ENCODE measurements at regions not wholly inside any gene's neighbourhood (a gene's known extent, or its start where the extent isn't known, plus 50 kb on each side); places are given as distances from the start of the nearest gene placed in this dataset.

DNA sequence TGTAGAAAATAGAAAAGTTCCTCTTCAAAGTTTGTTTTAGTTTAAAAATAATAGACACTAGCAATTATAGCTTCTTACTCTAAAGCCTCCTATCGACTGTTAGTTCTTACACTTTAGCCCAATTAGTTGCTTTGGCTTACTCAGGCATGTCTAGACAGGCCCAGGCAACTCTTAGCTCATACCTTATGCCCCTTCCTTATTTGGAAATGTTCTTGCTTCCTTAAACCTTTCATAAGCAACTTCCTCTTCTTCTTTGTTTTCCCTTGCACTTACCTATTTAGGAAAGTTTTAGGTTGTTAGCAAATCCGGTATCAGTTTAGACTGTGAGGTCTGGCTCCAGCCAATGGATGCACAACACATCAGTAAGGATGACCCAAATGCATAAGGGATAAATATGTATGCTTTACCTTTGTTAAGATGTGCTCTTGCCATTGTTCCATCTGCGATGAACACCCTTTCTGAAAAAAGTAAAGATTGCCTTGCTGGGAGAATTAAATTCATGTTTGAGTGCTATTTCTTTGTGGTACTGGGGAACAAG lies 1277.5 kb upstream of the CNTN5 start:
- TF ChIP-seq, protein P1, sequence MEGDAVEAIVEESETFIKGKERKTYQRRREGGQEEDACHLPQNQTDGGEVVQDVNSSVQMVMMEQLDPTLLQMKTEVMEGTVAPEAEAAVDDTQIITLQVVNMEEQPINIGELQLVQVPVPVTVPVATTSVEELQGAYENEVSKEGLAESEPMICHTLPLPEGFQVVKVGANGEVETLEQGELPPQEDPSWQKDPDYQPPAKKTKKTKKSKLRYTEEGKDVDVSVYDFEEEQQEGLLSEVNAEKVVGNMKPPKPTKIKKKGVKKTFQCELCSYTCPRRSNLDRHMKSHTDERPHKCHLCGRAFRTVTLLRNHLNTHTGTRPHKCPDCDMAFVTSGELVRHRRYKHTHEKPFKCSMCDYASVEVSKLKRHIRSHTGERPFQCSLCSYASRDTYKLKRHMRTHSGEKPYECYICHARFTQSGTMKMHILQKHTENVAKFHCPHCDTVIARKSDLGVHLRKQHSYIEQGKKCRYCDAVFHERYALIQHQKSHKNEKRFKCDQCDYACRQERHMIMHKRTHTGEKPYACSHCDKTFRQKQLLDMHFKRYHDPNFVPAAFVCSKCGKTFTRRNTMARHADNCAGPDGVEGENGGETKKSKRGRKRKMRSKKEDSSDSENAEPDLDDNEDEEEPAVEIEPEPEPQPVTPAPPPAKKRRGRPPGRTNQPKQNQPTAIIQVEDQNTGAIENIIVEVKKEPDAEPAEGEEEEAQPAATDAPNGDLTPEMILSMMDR (IDR thresholded peaks at IDR 0.05): no peak
- TF ChIP-seq EZH2phosphoT487 (IDR thresholded peaks at IDR 0.05) (no peak), EZH2 (IDR thresholded peaks at IDR 0.05) (no peak)
